ENCODE measurements at regions not wholly inside any gene's neighbourhood (a gene's known extent, or its start where the extent isn't known, plus 50 kb on each side); places are given as distances from the start of the nearest gene placed in this dataset.

- TF ChIP-seq, protein P1, sequence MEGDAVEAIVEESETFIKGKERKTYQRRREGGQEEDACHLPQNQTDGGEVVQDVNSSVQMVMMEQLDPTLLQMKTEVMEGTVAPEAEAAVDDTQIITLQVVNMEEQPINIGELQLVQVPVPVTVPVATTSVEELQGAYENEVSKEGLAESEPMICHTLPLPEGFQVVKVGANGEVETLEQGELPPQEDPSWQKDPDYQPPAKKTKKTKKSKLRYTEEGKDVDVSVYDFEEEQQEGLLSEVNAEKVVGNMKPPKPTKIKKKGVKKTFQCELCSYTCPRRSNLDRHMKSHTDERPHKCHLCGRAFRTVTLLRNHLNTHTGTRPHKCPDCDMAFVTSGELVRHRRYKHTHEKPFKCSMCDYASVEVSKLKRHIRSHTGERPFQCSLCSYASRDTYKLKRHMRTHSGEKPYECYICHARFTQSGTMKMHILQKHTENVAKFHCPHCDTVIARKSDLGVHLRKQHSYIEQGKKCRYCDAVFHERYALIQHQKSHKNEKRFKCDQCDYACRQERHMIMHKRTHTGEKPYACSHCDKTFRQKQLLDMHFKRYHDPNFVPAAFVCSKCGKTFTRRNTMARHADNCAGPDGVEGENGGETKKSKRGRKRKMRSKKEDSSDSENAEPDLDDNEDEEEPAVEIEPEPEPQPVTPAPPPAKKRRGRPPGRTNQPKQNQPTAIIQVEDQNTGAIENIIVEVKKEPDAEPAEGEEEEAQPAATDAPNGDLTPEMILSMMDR (conservative IDR thresholded peaks at IDR 0.05): no peak
- TF ChIP-seq EZH2 (IDR thresholded peaks at IDR 0.05; ENCODE audit: low read depth): no peak
These were observed 1195.4 kb upstream of the EYS start for GRCh38 chr6:66902457-66902856.

Measured in PC-9 (cell line).